NT2/D1 (cell line): ENCODE measurements at regions not wholly inside any gene's neighbourhood (a gene's known extent, or its start where the extent isn't known, plus 50 kb on each side); places are given as distances from the start of the nearest gene placed in this dataset.

Experiments used
- YY1 ChIP-seq: IDR thresholded peaks from 2 replicates; pipeline ENCODE4 v1.6.1; 2011; ENCODE audit not compliant: insufficient read length, insufficient read depth
- ZNF274 ChIP-seq: IDR thresholded peaks from 2 replicates; pipeline ENCODE4 v1.6.1; 2011; ENCODE audit warnings: mild to moderate bottlenecking, low read depth, low read length

GRCh38 chr12:126784328-126784921 lies 1482.5 kb upstream of the TMEM132C start:
- TF ChIP-seq YY1 = no peak
- TF ChIP-seq ZNF274 = no peak
